ENCODE measurements at regions not wholly inside any gene's neighbourhood (a gene's known extent, or its start where the extent isn't known, plus 50 kb on each side); places are given as distances from the start of the nearest gene placed in this dataset.

DNA sequence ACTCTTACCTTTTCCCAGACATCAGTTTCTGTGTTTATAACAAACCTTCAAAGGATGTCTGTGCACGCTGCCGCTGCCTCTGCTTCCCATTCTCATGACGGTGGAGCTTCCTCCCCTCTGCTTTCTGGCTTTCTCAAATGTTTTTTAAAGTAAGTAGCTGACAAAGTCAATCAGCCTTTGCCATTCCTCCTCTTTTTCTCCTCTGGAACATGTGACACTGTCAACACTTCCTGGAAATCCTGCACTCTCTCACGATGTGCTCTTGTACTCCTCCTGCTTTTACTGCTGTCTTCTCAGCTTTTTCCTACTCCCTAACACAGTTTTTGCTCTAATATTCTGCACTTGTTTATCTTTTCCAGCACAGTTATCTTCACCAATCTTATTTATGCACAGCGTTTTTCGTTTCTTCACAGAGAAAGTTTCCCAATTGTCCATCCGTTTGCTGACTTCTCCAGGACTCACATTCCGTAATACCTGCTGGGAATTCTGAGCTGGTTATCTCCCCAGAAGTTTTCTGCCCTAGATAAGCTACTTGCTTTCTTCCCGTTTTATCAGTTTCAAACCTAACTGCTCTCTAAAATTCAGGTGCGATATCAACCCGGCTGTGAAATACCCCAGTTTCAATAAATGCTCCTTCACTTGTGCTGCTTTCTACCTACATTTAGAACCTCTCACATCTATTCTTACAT, 465.6 kb upstream of the AGA start:
- no peak for DNase-seq (ENCODE audit: extremely low spot score, insufficient read length, low read depth)
- FAIRE-seq: no peak

DNA sequence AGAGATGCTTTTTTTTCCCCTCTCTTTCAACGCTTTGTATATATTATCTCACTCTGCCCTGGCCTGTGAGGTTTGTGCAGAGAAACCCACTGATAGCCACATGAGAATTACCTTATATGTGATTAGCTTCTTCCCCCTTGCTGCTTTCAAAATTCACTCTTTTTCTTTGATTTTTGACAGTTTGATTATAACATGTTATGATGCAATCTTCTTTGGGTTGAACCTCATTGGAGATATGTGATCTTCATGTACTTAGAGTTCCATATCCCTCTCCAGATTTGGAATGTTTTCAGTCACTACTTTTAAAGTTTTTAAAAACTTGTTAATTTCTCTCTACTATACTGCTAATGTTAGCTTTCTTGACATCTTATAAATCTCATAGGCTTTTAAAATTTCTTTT, 479.5 kb upstream of the AGA start:
- no peak for FAIRE-seq

DNA sequence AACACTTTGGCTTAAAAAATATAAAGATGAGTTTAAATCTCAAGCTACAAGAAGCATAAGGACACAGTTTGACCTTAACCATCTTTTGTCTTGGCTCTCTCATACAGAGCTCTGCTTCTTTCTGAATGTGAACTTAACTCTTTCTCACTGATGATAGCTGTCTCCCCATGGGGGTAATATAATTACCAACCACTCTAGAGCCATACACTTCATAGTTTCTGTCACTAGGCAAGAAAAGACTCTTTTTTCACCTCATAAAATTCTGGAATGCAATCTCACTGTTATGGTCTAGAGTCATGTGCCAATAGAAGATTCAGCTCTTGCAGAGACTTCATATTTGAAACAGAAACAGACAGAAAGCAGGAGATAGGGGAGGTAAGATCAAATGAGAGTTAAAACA, 481.7 kb upstream of the AGA start:
- FAIRE-seq (no peak), DNase-seq (ENCODE audit: extremely low spot score, insufficient read length, low read depth) (no peak)

More for the DNA sequence above, 479.5 kb upstream of the AGA start:
- no peak for DNase-seq (ENCODE audit: extremely low spot score, insufficient read length, low read depth)

DNA sequence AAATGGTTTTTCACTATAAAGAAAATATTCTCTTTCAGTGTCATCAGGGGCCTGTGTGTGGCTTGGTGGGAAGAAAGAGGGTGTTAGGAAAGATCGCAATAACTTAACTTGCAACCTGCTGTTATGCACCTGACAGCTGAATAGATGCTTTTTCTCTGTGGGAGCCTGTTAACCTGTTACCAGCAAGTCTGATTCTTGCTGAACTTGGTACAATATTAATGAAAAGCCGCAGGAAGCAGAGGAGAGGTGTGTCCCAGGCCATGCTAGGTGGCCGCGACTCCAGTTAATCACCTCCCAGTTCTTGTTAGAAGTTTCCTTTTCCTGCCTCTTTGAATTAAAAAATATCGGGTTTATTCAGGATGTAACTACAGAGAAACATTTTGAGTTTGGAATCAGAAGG, 494.8 kb upstream of the AGA start:
- FAIRE-seq (no peak), DNase-seq (ENCODE audit: extremely low spot score, insufficient read length, low read depth) (no peak)

DNA sequence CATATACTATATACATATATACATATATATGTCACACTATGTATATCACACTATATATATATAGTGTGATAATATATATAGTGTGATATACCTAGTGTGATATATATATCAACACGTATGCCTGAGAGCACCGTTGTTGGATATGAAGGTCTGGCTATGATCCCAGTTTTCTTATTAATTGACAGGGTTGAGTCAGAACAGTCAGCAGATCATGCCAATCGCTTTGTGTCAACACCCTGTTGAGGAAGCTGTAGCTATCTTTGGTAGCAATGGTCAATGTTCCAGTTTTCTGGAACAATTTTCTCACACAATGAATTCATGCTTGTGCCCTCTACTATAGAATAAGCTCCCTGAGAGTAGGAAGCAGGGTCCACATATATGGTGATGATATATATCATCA, 496.0 kb upstream of the AGA start:
- DNase-seq (ENCODE audit: extremely low spot score, insufficient read length, low read depth) (no peak), FAIRE-seq (no peak)

DNA sequence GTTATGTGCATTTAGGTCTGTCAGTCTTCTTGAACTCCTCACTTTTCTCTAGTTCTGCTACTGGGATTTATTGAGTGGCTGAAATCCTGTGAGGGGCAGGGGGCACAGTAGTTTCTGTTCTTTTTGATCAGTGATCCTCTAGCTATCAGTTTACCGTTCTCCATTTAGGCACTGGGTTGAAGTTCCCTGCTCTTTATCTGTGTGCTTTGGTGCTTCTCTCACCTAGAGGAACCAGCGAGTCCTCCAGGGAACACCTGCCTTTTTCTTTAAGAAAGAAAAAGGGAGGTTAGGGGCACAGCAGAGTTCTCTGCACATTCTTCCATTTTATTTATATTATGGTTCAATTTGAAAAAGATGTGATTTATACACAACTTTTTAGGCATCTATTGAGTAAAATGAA, 503.0 kb upstream of the AGA start:
- FAIRE-seq: no peak
- no peak for DNase-seq (ENCODE audit: extremely low spot score, insufficient read length, low read depth)

DNA sequence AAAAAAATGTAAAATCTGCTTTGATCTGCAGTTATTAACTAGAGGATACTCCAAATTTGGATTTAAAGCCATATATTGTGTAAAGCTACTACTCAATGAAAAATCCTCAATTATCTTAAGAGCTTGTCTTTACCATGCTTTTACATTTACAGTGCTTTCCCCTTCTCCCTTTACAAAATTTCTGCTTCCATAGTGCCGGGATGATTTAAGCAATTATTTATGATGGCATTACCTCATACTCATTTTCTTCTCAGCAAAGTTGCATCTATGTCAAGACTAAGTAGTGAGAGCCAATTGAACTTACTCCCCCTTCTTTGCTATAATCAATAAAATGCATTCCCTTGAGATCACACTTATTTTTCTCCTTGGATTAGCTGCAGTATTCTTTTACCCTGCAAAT, 505.4 kb upstream of the AGA start:
- FAIRE-seq (no peak), DNase-seq (ENCODE audit: extremely low spot score, insufficient read length, low read depth) (no peak)

DNA sequence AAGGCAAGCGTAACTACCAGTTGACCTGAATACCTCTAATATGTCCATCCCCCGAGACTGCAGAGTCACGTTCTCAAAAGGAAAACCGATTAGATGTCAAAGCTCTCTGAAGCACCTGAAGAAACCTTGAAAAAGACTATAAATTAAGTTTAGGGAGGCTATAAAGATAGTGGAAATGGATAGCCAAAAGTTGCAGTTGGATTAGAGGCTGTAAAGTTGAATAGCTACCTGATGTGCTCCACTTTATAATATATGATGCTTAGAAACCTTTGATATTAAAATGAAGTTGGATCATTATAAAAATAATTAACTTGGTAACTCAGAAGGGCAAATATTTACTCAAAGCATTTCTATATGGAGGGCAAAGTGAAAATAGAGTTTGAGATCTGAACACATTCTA, 506.6 kb upstream of the AGA start:
- DNase-seq (ENCODE audit: extremely low spot score, insufficient read length, low read depth) (no peak), FAIRE-seq (no peak)

DNA sequence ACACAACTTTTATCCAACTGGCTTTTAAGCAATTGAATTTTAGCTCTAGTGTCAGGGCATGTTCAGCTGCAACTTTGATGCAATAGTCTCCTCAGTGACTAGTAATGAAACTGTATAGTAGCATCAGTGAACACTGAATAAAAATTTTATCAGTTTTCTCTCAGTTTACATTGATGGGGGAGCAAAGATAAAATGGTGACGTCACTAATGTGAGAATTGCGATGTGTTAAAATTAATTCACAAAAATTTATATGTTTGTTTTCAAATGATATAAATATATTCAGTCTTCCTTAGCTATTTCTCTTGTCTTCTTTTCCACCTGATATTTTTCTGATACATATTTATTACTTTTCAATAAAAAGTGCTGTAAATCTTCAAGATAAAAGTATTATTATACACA, 508.8 kb upstream of the AGA start:
- no peak for DNase-seq (ENCODE audit: extremely low spot score, insufficient read length, low read depth)
- no peak for FAIRE-seq

DNA sequence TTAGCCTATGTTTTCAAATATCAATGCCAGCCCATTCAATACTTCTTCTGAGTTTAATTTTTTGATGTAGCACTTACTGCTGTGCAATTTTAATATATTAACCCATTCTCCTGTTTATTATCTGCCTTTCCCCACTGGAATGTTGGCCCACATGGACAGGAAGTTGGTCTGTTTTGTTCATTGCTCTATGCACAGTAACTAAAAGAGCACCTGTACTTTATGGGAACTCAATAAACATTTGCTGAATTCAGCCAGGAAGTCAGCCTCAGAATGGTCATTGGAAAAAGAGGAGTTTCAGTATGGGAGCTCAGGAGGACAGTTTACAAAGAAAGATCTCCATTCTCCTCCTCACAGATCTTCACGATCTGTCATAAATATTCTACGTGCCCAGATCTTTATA, 510.5 kb upstream of the AGA start:
- no peak for FAIRE-seq
- DNase-seq (ENCODE audit: extremely low spot score, insufficient read length, low read depth): no peak

DNA sequence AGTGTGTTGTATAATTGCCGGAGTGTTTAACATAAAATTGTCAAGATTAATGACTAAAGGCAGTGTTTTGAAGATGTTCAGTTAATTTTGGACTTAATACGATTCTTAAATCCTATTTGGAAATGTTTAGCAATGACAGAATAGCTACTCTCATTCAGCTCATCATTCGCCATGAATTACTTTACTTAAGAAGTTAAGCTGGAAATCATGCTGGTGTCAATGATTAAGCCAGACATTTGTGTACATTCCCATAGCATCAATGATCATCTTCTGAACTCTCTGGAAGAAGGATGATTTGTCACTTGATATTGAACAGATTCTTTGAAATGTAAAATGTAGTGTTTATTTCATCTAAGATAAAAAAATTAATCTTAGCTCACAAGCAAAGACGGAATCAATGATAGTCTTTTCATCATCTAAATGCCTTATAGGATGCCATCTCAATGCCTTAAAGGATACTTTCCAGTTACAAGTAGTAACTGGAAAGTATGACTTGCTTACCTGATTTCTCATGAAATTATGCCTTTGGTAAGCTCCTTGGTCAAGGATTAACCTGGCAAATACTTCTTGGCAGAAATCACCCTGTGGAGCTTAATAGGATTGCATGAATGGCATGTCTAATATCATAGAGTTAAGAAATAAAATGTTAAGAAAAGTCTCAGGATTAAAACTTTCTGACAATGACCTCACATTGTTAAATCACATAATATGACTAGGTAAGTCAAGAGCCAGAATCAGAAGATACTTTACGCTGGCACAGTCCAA, 515.5 kb upstream of the AGA start:
- FAIRE-seq: no peak
- DNase-seq (ENCODE audit: extremely low spot score, insufficient read length, low read depth): no peak

DNA sequence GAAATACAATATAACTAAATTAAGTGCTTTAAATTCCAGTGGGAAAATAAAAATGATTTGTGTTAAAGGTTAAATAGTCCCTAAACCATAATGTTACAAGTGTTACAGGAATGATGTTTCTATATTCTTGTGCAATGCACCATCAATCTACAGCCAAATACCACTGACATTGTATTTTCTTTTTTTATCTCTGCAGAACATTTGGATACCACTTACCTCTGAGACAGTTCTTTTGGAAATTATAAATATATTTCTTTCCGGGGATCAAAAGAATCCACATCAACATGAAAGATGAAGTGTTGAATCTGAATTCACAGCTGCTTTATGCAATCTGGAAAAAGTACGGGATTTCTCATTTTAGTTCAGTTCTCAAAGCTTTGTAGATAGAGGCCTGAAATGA, 518.3 kb upstream of the AGA start:
- FAIRE-seq: no peak
- DNase-seq (ENCODE audit: extremely low spot score, insufficient read length, low read depth): no peak

DNA sequence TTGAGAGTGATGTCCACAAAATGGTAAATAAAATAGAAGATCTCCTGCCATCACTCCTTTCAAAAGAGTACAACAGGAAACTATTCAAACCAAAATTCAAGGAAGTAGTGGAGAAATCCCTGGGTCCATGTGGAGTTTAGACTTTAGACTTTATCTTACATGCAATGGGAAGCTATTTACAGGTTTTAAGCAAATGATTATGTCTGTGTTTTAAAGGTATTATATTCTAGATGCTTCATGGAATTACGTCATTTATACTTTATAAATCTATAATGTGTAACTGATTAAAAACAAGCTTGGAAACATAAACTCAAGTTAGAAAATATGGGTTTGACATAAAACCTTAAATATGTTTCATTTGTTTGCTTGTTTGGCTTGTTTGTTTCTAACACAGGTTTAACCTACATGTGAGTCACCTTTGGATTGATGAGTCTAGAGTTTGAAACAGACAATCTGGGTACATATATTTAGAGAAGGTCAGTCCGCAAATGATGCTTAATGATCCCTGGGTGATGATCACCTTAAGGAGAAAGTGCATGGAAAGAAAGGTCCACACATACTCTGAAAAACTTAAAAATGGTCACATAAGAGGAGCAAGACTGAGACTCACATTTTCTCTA, 519.6 kb upstream of the AGA start:
- DNase-seq (ENCODE audit: extremely low spot score, insufficient read length, low read depth) (no peak), FAIRE-seq (no peak)

DNA sequence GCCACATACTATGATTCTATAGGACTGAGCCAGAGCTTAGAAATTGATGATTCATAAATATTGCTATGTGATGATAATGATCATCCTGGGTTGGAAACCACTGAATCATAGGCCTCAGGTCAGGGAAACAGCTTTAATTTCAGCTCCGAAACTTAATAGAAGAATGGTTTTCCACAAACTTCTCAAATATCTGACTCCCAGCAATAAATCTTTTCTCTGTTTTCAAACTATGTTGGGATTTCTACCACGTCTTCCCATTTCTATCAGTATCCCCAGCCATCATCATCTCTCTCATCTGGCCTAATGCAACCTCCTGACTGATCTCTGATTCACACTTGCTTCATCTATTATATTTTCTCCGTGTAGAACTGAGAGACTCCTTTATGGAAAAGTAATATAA, 521.8 kb upstream of the AGA start:
- FAIRE-seq: no peak
- no peak for DNase-seq (ENCODE audit: extremely low spot score, insufficient read length, low read depth)

DNA sequence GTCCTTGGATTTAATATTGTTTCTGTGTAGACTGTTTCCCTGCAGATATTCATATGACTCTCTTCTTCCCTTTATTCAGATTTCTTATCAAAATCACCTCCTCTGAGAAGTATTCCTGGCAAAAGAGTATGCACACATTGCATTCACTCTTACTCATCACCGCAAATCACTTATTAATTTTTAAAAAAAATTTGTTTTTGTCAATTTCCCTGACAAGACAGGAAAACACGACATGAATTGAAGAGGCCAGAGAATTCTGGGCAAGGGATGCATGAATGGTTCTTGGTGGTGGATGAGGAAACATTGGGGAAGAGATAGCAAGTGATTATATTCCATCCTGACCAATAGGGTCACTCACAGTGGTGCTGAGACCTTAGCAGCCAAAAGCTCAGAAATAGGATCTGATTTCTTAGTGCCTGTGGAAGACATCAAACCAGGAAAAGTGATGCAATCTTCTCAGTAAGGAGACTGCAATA, 522.5 kb upstream of the AGA start:
- no peak for FAIRE-seq
- DNase-seq (ENCODE audit: extremely low spot score, insufficient read length, low read depth): no peak

DNA sequence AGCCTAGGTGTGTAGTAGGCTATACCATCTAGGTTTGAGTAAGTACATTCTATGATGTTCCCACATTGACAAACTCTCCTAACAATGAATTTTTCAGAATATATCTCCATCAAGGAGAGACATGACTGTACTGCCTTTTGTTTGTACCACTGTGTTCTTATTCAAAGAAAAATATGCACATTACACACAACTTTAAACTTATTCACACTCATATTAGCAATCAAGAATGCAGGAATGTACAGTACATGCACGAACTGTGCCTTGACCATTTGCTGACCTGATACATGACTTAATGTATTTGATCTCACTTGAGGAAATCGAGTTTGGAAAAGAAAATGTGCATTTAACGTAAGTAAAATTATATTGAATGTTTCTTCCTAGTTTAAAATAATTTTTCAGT, 525.1 kb upstream of the AGA start:
- no peak for DNase-seq (ENCODE audit: extremely low spot score, insufficient read length, low read depth)
- FAIRE-seq: no peak

DNA sequence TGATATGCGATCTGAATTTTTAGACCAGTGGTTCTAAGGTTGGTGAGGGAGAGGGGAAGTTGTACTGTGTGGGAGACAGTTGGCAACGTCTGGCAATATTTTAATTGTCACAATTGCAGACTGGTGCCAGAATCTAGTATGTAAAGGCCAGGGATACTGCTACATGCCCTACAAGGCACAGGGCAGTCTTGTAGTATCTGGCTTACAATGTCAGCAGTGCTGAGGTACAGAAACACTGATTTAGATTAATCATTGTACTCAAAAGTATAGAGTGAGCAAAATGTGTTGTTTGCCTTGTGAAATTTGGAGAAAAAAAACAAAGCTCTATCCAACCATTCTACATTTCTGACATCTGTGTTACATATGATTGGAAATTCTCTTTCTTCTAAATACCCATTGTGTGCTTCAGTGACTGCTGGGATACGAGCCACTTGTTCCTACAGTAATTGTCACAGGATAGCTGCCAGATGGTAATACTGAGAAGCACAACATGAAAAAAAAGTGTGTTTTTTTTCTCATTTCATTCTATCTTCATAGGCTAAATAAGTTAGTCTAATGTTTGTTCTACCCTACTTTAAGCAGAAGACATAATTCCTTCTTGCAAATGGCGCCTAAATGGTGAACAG, 526.7 kb upstream of the AGA start:
- no peak for DNase-seq (ENCODE audit: extremely low spot score, insufficient read length, low read depth)
- no peak for FAIRE-seq

DNA sequence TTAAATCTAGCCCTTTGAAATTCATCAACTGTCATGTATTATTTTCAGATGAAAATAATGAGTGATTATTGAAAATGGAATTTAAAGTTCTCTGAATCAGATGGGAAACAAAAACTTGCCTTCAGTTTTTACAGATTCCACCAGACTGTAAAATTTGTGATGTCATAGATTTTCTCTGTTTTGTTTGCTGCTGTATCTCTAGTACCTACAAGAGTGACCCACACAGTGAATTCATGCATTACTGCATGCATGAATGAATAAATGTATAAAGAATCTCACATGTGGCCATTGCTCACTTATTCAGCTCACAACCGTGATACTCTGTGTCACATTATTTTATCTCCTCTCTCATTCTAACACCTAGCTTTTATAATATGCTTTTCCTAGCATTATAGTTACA, 532.2 kb upstream of the AGA start:
- no peak for FAIRE-seq
- DNase-seq (ENCODE audit: extremely low spot score, insufficient read length, low read depth): no peak

DNA sequence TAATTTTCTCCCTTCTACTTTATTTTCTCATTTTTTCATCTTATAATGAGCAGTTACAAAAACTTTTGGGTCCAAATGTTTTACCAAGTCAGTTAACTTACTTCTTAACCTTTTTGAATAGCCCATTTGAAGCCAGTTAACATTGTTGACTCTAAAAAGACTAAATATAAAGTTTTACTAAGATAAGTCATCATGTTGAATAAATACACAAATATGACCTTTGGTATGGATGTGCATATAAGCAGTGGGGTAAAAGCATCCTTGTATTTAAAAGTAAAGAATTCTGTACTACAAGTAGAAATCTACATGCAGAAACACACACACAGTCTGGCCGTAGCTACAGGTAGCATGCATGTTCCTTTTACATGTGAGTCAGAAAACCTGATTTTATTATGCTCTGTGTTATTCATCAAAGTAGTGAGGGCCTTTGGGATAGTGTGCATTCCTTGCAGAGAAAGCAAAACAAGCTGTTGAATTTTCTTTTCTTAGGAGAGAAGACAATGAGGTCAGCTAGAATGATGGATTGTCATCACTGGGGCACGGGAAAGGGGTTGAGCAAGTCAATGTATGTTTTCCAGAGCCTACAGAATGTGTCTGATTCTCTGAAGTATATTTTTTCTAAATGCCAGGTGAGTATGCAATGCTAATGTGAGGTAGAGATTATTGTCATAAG, 533.2 kb upstream of the AGA start:
- DNase-seq (ENCODE audit: extremely low spot score, insufficient read length, low read depth) (no peak), FAIRE-seq (no peak)

DNA sequence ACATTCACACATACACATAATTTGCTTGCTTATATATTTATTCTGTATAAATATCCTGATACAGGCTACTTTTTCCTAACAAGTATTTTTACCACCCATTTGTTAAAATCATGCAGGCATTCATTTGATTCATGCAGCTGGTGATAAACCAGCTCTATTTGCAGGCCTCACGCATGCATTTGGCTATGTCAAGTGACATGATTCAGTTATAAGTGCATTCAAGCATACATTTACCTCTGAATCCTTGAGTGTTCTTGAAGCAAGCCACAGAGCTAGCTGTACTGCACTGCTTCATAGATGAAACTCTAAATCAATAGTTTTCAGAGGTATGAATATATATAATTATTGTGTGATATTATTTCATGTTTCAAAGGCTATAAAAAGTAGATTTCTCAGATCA, 544.0 kb upstream of the AGA start:
- FAIRE-seq (no peak), DNase-seq (ENCODE audit: extremely low spot score, insufficient read length, low read depth) (no peak)
